Neural cell (in vitro differentiated cells): ENCODE measurements at regions not wholly inside any gene's neighbourhood (a gene's known extent, or its start where the extent isn't known, plus 50 kb on each side); places are given as distances from the start of the nearest gene placed in this dataset.

ENCODE experiments used
- H2AFZ ChIP-seq: fragments of 200-600, 300-800 bp; sonication (generic), shearing (Covaris generic); 2 replicates; pipeline ENCODE4 v1.6.0; 2014; ENCODE audit warnings: low read depth, mild to moderate bottlenecking, antibody characterized with exemption, low read length, moderate library complexity
- H3F3A ChIP-seq: fragments of 200-600 bp; shearing (Covaris generic); 2 replicates; pipeline ENCODE4 v1.6.1; 2016; ENCODE audit warnings: mild to moderate bottlenecking, moderate library complexity, mixed read lengths, antibody characterized with exemption, low read length; ENCODE audit not compliant: insufficient read depth, poor library complexity, severe bottlenecking
- H3K27ac ChIP-seq: fragments of 200-600, 300-800 bp; sonication (generic), shearing (Covaris generic); 2 replicates; pipeline ENCODE4 v1.5.1; 2014; ENCODE audit warnings: mild to moderate bottlenecking, low read length, moderate library complexity
- H3K27me3 ChIP-seq: fragments of 300-800, 200-600 bp; sonication (generic), shearing (Covaris generic); 2 replicates; pipeline ENCODE4 v1.6.0; 2014; ENCODE audit warnings: mild to moderate bottlenecking, low read depth, low read length, moderate library complexity; ENCODE audit not compliant: insufficient read depth
- H3K36me3 ChIP-seq: fragments of 300-800, 200-600 bp; sonication (generic), shearing (Covaris generic); 2 replicates; pipeline ENCODE4 v1.5.1; 2014; ENCODE audit warnings: mild to moderate bottlenecking, antibody characterized with exemption, low read length, moderate library complexity; ENCODE audit not compliant: insufficient read depth
- H3K4me2 ChIP-seq: fragments of 300-800, 200-600 bp; sonication (generic), shearing (Covaris generic); 2 replicates; pipeline ENCODE4 v1.6.0; 2014; ENCODE audit warnings: mild to moderate bottlenecking, low read length
- H3K4me3 ChIP-seq: fragments of 300-800, 200-600 bp; sonication (generic), shearing (Covaris generic); 2 replicates; pipeline ENCODE4 v1.5.1; 2014; ENCODE audit warnings: mild to moderate bottlenecking, low read length, moderate library complexity
- H3K79me2 ChIP-seq: fragments of 200-600 bp; shearing (Covaris generic); replicated peaks from 2 replicates; pipeline ENCODE4 v1.6.0; 2014; ENCODE audit warnings: mild to moderate bottlenecking, low read length, moderate library complexity; ENCODE audit not compliant: insufficient read depth
- H3K9ac ChIP-seq: fragments of 300-800, 200-600 bp; sonication (generic), shearing (Covaris generic); 2 replicates; pipeline ENCODE4 v1.6.1; 2016; ENCODE audit warnings: mild to moderate bottlenecking, low read length, mixed read lengths
- H3K9me2 ChIP-seq: fragments of 200-600 bp; shearing (Covaris generic); 2 replicates; pipeline ENCODE4 v1.6.1; 2016; ENCODE audit warnings: mild to moderate bottlenecking, low read length, mixed read lengths; ENCODE audit not compliant: insufficient read depth
- H3K9me3 ChIP-seq: fragments of 200-600, 300-800 bp; sonication (generic), shearing (Covaris generic); 2 replicates; pipeline ENCODE4 v1.6.1; 2016; ENCODE audit warnings: mild to moderate bottlenecking, mixed run types, low read length, moderate library complexity, mixed read lengths
- H4K20me1 ChIP-seq: fragments of 200-600 bp; shearing (Covaris generic); 2 replicates; pipeline ENCODE4 v1.6.1; 2016; ENCODE audit warnings: mild to moderate bottlenecking, mixed run types; ENCODE audit not compliant: insufficient read depth
- CTCF ChIP-seq: fragments of 450-650 bp; IDR thresholded peaks from 2 replicates; pipeline ENCODE4 v1.5.1; 2014; ENCODE audit warnings: antibody characterized with exemption, mild to moderate bottlenecking, moderate library complexity; ENCODE audit not compliant: poor library complexity, severe bottlenecking
- EP300 ChIP-seq: fragments of 450-650 bp; conservative IDR thresholded peaks from 2 replicates; pipeline ENCODE4 v1.6.1; 2014; ENCODE audit warnings: antibody characterized with exemption, mild to moderate bottlenecking, moderate library complexity; ENCODE audit not compliant: poor library complexity, severe bottlenecking
- EZH2 ChIP-seq: fragments of 200-600, 300-800 bp; shearing (Covaris generic), sonication (generic); IDR thresholded peaks from 2 replicates; pipeline ENCODE4 v1.6.1; 2014; ENCODE audit warnings: antibody characterized with exemption, low read length, borderline replicate concordance, mild to moderate bottlenecking; ENCODE audit not compliant: insufficient read depth, poor library complexity, severe bottlenecking
- MXI1 ChIP-seq: fragments of 450-650 bp; conservative IDR thresholded peaks from 2 replicates; pipeline ENCODE4 v1.6.1; 2014; ENCODE audit warnings: antibody characterized with exemption, mild to moderate bottlenecking; ENCODE audit not compliant: poor library complexity, severe bottlenecking
- POLR2AphosphoS5 ChIP-seq: IDR thresholded peaks from 2 replicates; pipeline ENCODE4 v1.6.1; 2012
- RAD21 ChIP-seq: fragments of 450-650 bp; conservative IDR thresholded peaks from 2 replicates; pipeline ENCODE4 v1.6.1; 2014; ENCODE audit warnings: antibody characterized with exemption, mild to moderate bottlenecking, moderate library complexity
- REST ChIP-seq: IDR thresholded peaks from 2 replicates; pipeline ENCODE4 v1.6.1; 2012; ENCODE audit warnings: borderline replicate concordance
- SMC3 ChIP-seq: fragments of 450-650 bp; conservative IDR thresholded peaks from 2 replicates; pipeline ENCODE4 v1.6.1; 2014; ENCODE audit warnings: antibody characterized with exemption, mild to moderate bottlenecking, moderate library complexity; ENCODE audit not compliant: poor library complexity
- TAF1 ChIP-seq: IDR thresholded peaks from 2 replicates; pipeline ENCODE4 v1.6.1; 2012; ENCODE audit warnings: low read depth

GRCh38 chr13:36528105-36528504, 95.8 kb downstream of the CCNA1 start:
- H2AFZ ChIP-seq: no peak overlapping the region
- TF ChIP-seq CTCF (no peak), EZH2 (no peak), REST (no peak), MXI1 (no peak), TAF1 (no peak), POLR2AphosphoS5 (no peak), EP300 (no peak), SMC3 (no peak), RAD21 (no peak)
- H3K9me3 ChIP-seq: no peaks in the 10 kb centered on the region
- no peak overlapping the region for H3K9ac ChIP-seq
- no peak overlapping the region for H3K4me2 ChIP-seq
- H3K27ac ChIP-seq: no peak overlapping the region
- no peak overlapping the region for H3K4me3 ChIP-seq
- H3K79me2 ChIP-seq: no peaks in the 10 kb centered on the region
- no peaks in the 10 kb centered on the region for H4K20me1 ChIP-seq
- H3K36me3 ChIP-seq: no peaks in the 10 kb centered on the region
- H3F3A ChIP-seq: no peaks in the 10 kb centered on the region
- no peaks in the 10 kb centered on the region for H3K27me3 ChIP-seq
- no peaks in the 10 kb centered on the region for H3K9me2 ChIP-seq

GRCh38 chr13:36530050-36530789, 97.9 kb downstream of the CCNA1 start:
- Histone ChIP-seq H3K9me3 (no peaks in the 10 kb centered on the region), H3K36me3 (no peaks in the 10 kb centered on the region), H3K9me2 (no peaks in the 10 kb centered on the region), H3K27ac (no peak overlapping the region), H4K20me1 (no peaks in the 10 kb centered on the region), H3K4me2 (no peak overlapping the region), H3K79me2 (no peaks in the 10 kb centered on the region), H3K4me3 (no peak overlapping the region), H3K9ac (no peak overlapping the region), H3K27me3 (no peaks in the 10 kb centered on the region), H2AFZ (no peak overlapping the region), H3F3A (no peaks in the 10 kb centered on the region)
- TF ChIP-seq POLR2AphosphoS5 (no peak), EP300 (no peak), EZH2 (no peak), REST (no peak), MXI1 (no peak), TAF1 (no peak), RAD21 (no peak), CTCF (no peak), SMC3 (no peak)
